DND-41 (cell line): ENCODE measurements at regions not wholly inside any gene's neighbourhood (a gene's known extent, or its start where the extent isn't known, plus 50 kb on each side); places are given as distances from the start of the nearest gene placed in this dataset.

ENCODE experiments used
- EZH2 ChIP-seq: IDR thresholded peaks from 3 replicates; pipeline ENCODE4 v1.6.1; 2012; ENCODE audit warnings: borderline replicate concordance, low read depth, mild to moderate bottlenecking, moderate library complexity, low read length, inconsistent platforms; ENCODE audit not compliant: severe bottlenecking
- TF ChIP-seq, protein P1 (sequence below): IDR thresholded peaks from 2 replicates; pipeline ENCODE4 v1.5.1; 2012; ENCODE audit warnings: borderline replicate concordance, low read length, moderate library complexity, mild to moderate bottlenecking; ENCODE audit not compliant: poor library complexity, severe bottlenecking; ENCODE audit errors: extremely low read depth

DNA sequence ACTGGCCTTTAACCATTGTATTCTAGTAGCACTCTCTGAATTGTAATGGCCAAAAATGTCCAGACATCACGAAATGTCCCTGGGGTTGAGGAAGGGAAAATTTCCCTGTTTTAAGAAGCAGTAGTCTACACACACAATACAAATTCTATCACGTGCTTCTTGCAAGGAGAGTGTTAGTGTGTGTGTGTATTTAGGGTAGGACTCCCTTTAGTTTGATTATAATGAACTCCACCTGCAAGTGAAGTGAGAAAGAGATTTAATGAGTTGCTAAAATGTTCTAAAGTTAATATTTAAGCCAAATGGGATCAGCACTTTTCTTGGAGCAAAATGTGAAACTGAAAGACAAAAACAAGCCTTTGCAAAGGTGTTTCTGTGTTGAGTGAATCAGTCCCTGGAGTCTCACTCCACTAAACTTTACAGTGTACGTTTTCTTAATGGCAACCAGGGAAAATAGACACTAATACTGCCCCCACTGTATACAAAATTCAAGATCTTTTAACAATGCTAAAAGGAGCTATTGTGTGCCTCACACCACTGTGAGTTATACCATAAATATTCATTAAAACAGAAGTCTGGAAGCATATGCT is 590.3 kb upstream of the TENM4 start:
- TF ChIP-seq, protein P1, sequence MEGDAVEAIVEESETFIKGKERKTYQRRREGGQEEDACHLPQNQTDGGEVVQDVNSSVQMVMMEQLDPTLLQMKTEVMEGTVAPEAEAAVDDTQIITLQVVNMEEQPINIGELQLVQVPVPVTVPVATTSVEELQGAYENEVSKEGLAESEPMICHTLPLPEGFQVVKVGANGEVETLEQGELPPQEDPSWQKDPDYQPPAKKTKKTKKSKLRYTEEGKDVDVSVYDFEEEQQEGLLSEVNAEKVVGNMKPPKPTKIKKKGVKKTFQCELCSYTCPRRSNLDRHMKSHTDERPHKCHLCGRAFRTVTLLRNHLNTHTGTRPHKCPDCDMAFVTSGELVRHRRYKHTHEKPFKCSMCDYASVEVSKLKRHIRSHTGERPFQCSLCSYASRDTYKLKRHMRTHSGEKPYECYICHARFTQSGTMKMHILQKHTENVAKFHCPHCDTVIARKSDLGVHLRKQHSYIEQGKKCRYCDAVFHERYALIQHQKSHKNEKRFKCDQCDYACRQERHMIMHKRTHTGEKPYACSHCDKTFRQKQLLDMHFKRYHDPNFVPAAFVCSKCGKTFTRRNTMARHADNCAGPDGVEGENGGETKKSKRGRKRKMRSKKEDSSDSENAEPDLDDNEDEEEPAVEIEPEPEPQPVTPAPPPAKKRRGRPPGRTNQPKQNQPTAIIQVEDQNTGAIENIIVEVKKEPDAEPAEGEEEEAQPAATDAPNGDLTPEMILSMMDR, result no peak
- TF ChIP-seq EZH2, result no peak
